SK-N-SH (cell line): ENCODE measurements at regions not wholly inside any gene's neighbourhood (a gene's known extent, or its start where the extent isn't known, plus 50 kb on each side); places are given as distances from the start of the nearest gene placed in this dataset.

ENCODE experiments used
- CTCF ChIP-seq: fragments of 200-600 bp; sonication (generic); IDR thresholded peaks from 2 replicates; pipeline ENCODE4 v1.6.1; 2017; ENCODE audit warnings: antibody characterized with exemption, mild to moderate bottlenecking, moderate library complexity
- REST ChIP-seq: IDR thresholded peaks from 2 replicates; pipeline ENCODE4 v1.6.1; 2012; ENCODE audit warnings: mild to moderate bottlenecking, low read depth, low read length, moderate library complexity
- TF ChIP-seq, protein P1 (sequence below): IDR thresholded peaks from 2 replicates; pipeline ENCODE4 v1.4.0; 2012; ENCODE audit warnings: low read depth

DNA sequence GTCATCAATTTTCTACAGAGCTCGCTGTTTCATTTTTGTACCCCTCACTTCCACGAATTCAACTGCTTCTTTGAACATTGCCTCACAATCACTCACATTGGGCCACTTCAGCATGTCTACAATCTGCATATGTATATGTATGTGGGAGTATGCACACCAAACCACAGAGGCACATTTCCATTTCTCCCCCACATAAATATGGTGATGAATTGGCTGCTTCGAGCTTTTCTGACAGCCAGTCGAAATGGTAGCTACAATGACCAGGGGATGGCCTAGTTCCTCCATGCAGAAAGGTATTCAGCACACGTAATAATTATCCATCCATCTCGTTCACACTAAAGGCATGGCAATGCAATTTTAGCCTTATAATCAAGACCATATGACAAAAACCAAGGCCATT lies 229.6 kb upstream of the ESRRG start:
- TF ChIP-seq, protein P1, sequence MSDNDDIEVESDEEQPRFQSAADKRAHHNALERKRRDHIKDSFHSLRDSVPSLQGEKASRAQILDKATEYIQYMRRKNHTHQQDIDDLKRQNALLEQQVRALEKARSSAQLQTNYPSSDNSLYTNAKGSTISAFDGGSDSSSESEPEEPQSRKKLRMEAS = no peak
- TF ChIP-seq REST (no peak), CTCF (no peak)
